ENCODE measurements at regions not wholly inside any gene's neighbourhood (a gene's known extent, or its start where the extent isn't known, plus 50 kb on each side); places are given as distances from the start of the nearest gene placed in this dataset.

- no peak for DNase-seq
- H3K9me3 ChIP-seq (ENCODE audit: control insufficient read depth, low read depth, low read length): no peaks in the 10 kb centered on the region
- H3K4ac ChIP-seq (ENCODE audit: low read depth, low read length): no peak overlapping the region
- H3K79me1 ChIP-seq (ENCODE audit: insufficient read depth, low read depth, low read length, poor library complexity, severe bottlenecking): no peaks in the 10 kb centered on the region
- no peak overlapping the region for H3K4me2 ChIP-seq (ENCODE audit: insufficient read depth, insufficient read length, low read length)
- no peak overlapping the region for H3K9ac ChIP-seq (ENCODE audit: extremely low read depth, insufficient read length, low read length)
- H3K56ac ChIP-seq (ENCODE audit: insufficient read length, low read depth, low read length): no peak overlapping the region
- H3K4me1 ChIP-seq (ENCODE audit: insufficient read depth, low read length): no peaks in the 10 kb centered on the region; the same call in 1 of the 2 replicates
- peaks cover 16 to 21% of the 10 kb centered on the region in 2 experiments for H3K4me1 Mint-ChIP-seq
- H3K18ac ChIP-seq (ENCODE audit: insufficient read length, low read depth, low read length): no peak overlapping the region
- no peak overlapping the region for H3K14ac ChIP-seq (ENCODE audit: insufficient read depth, low read length)
- H2AK5ac ChIP-seq (ENCODE audit: insufficient read length, low read length): no peak overlapping the region
- H3K27me3 Mint-ChIP-seq (ENCODE audit: low read depth): no peaks in the 10 kb centered on the region
- no peak overlapping the region for H3K27ac ChIP-seq (ENCODE audit: insufficient read length, low read depth, low read length)
- H3K9me3 Mint-ChIP-seq: peaks cover 5 to 9% of the 10 kb centered on the region in 2 experiments; a peak in 4 of 5 replicates
- no peak overlapping the region for H4K91ac ChIP-seq (ENCODE audit: insufficient read length, low read depth, low read length)
- no peak overlapping the region for H4K8ac ChIP-seq (replicated peaks; ENCODE audit: insufficient read length, low read depth, low read length)
- no peak overlapping the region for H3T11ph ChIP-seq (ENCODE audit: low read length)
- no peak overlapping the region for H2BK12ac ChIP-seq (ENCODE audit: insufficient read length, low read depth, low read length)
- H2BK120ac ChIP-seq (ENCODE audit: low read depth, low read length, poor library complexity, severe bottlenecking): no peak overlapping the region
- H3K79me2 ChIP-seq (ENCODE audit: insufficient read depth, low read length): no peaks in the 10 kb centered on the region
- H3K36me3 Mint-ChIP-seq (ENCODE audit: insufficient read depth in 1 of 3, low read depth in 3 of 3): peaks cover 4 to 9% (median 8%) of the 10 kb centered on the region in 3 experiments; a peak in 6 of 7 replicates
- no peak overlapping the region for H3K27ac Mint-ChIP-seq
- no peak overlapping the region for H2BK5ac ChIP-seq (ENCODE audit: insufficient read length, low read length)
- H3K4me3 Mint-ChIP-seq: no peak overlapping the region
- no peak overlapping the region for H4K5ac ChIP-seq (ENCODE audit: insufficient read length, low read depth, low read length)
- no peak overlapping the region for H2BK20ac ChIP-seq (ENCODE audit: low read depth, low read length, poor library complexity, severe bottlenecking)
- H3K27me3 ChIP-seq (ENCODE audit: insufficient read depth, low read length): no peaks in the 10 kb centered on the region
- no CpG with 5 or more reads among the region's 2 CpGs for WGBS (ENCODE audit: extremely low coverage, insufficient read length, low lambda C conversion rate)
- H3K23ac ChIP-seq (ENCODE audit: insufficient read length, low read depth, low read length): no peak overlapping the region
- H3K23me2 ChIP-seq (ENCODE audit: insufficient read length, low read depth, low read length, poor library complexity, severe bottlenecking): no peaks in the 10 kb centered on the region
- no peak overlapping the region for H2AFZ ChIP-seq (ENCODE audit: low read length)
- no peak overlapping the region for H2BK15ac ChIP-seq (ENCODE audit: low read depth, low read length)
- TF ChIP-seq CTCF (conservative IDR thresholded peaks at IDR 0.05): no peak
- H4K20me1 ChIP-seq (ENCODE audit: control insufficient read depth, insufficient read depth, insufficient read length): no peaks in the 10 kb centered on the region
Observed at GRCh38 chr2:150266931-150267330, 220.5 kb downstream of the RND3 start.
